ENCODE measurements at regions not wholly inside any gene's neighbourhood (a gene's known extent, or its start where the extent isn't known, plus 50 kb on each side); places are given as distances from the start of the nearest gene placed in this dataset.
"Not testable (repeated sequence)": the region's sequence is repeated elsewhere in the genome, so short reads cannot be mapped to it uniquely, and the experiment has no call there.

GRCh38 chr6:120805276-120805675, 529.0 kb downstream of the TBC1D32 start:
- DNase-seq (ENCODE audit: low read depth): no peak

DNA sequence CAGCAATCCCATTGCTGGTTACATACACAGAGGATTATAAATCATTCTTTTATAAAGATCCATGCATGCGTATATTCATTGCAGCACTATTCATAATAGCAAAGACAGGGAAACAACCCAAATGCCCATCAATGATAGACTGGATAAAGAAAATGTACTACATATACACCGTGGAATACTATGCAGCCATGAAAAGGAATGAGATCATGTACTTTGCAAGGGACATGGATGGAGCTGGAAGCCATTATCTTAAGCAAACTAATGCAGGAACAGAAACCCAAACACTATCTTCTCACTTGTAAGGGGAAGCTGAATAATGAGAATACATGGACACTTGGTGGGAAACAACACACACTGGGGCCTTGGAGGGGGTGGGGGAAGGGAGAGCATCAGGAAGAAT, 529.7 kb downstream of the TBC1D32 start:
- DNase-seq (ENCODE audit: low read depth): no peak

- DNase-seq (ENCODE audit: low read depth): no peak
Observed at GRCh38 chr6:120786682-120787081, 547.6 kb downstream of the TBC1D32 start.

- no peak for DNase-seq (ENCODE audit: low read depth)
Observed at GRCh38 chr6:120786256-120786655, 548.0 kb downstream of the TBC1D32 start.

DNA sequence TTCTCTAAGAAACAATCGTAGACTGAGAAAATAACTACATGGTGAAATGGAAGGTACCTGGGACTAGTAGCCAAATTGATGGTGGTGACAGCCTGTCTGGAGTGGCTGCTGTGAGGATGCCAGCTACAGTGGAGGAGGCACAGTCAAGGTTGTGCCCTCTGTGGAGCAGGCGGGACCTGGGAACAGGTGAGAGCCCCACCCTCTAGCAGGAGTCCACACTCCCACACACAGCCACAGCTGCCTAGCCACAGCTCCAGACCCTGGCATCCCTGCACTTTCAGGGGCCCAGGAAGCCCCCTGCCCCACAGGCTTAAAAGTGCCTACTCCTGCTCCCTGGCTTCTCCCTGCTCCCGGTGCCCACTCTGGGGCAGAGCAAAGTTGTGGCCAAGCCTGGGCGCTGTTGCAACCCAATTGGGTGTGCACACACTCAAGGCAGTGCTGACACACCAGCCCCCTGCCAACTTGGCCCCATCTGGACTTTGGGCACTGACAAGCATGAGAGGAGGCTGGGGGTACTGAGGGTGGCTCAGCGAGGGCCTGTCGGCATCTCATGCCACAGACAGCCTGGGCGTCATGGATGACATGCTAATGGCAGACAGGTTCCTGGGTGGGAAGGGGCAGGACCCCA, 548.7 kb downstream of the TBC1D32 start:
- DNase-seq (ENCODE audit: low read depth): no peak

GRCh38 chr6:120779441-120779840, 554.8 kb downstream of the TBC1D32 start:
- DNase-seq (ENCODE audit: low read depth): no peak

GRCh38 chr6:120775698-120776097, 558.6 kb downstream of the TBC1D32 start:
- DNase-seq (ENCODE audit: low read depth): no peak

- DNase-seq (ENCODE audit: low read depth): no peak
Observed at GRCh38 chr6:120774275-120774674, 560.0 kb downstream of the TBC1D32 start.

- DNase-seq (ENCODE audit: low read depth): no peak
Observed at GRCh38 chr6:120771019-120771418, 563.3 kb downstream of the TBC1D32 start.

- no peak for DNase-seq (ENCODE audit: low read depth)
Observed at GRCh38 chr6:120764312-120764711, 570.0 kb downstream of the TBC1D32 start.

DNA sequence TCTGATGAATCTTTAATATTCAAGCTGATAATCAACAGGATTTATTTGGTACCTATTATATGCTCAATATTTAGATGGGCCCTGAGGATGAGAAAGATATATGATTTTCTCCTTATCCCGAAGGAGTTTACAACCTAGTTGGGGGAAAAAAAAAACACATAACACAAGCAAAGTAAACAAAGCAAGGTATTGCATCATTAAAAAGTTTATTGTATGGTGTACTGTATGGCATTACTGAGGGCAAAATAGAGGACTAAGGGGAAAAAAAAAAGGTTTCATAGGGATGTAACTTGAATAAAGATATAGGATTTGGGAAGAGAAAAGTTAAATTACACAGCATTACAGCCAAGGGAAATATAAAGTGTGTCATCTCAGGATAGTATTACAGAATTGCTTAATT, 574.7 kb downstream of the TBC1D32 start:
- DNase-seq (ENCODE audit: low read depth): no peak

GRCh38 chr6:120748574-120748973, 585.7 kb downstream of the TBC1D32 start:
- DNase-seq (ENCODE audit: low read depth): not testable (repeated sequence)

- DNase-seq (ENCODE audit: low read depth): no peak
Observed at GRCh38 chr6:120736740-120737139, 597.5 kb downstream of the TBC1D32 start.

DNA sequence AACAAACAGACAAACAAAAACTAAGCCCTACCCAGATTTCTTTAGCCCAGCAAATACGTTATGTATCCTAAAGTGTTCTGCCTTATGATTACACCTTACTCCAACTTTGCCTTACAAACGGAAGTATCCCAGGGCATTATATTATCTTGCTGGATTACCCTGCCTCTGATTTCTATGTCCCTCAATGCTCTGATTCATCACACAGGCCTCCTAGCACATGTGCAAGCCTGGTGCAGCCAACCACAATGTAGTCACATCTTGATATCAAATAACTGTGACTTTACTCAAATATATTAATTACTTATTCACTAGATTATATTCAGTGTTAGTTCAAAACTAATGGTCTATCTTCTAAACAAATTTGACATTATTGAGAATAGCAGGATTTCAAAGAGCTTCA, 598.6 kb downstream of the TBC1D32 start:
- DNase-seq (ENCODE audit: low read depth): no peak

- no peak for DNase-seq (ENCODE audit: low read depth)
Observed at GRCh38 chr6:120711255-120711654, 623.0 kb downstream of the TBC1D32 start.

GRCh38 chr6:120700001-120700400, 634.3 kb downstream of the TBC1D32 start:
- no peak for DNase-seq (ENCODE audit: low read depth)

DNA sequence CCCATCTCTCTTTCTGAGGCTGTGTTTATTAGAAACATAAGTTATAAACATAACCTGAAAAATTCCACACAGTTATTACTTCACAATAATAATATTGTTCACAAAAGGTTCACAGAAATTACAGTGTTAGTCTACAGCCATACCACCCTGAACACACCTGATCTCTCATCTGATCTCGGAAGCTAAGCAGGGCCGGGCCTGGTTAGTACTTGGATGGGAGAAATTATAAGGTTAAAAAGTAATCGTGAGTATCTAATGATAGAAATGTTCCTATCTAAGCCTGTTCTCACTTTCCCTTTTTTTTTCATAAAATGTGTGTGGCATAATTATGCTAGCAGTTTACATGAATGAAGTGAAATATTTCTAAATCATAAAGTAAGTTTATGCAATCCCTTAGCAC, 647.8 kb downstream of the TBC1D32 start:
- no peak for DNase-seq (ENCODE audit: low read depth)

DNA sequence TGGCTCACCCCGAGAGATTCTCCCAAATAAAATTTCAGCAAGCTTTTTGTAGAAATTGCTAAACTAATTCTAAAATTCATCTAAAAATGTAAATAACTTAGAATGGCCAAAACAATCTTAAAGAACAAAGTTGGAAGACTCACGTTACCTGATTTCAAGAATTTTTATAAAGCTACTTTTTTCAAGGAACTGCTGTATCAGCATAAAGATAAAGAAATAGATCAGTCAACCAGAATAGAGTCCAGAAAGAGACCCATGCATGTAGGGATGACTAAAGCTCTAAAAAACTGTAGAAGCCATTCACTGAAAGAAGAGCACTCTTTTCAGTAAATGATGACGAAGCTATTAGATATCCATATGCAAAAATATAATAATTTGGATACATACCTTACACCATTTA, 652.1 kb downstream of the TBC1D32 start:
- DNase-seq (ENCODE audit: low read depth): no peak

- DNase-seq (ENCODE audit: low read depth): no peak
Observed at GRCh38 chr6:120681204-120681603, 653.1 kb downstream of the TBC1D32 start.

DNA sequence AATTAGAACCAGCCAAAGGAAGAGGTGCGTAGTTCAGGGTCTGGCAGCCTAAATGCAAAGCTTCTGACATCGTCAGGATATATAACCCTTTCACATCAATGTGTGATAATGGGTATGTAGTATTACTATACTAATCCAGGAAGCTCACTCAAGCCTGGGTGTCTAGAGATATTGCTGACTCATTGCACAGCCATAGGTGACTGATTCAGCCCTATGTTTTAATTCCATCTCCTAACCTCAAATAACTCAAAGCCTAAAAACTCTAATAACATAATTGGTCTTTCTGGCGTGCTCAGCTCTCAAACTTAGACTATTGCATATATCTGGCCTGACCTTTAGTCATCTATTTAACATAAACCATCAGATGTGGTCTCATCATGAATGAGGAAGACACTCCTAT, 658.4 kb downstream of the TBC1D32 start:
- no peak for DNase-seq (ENCODE audit: low read depth)

GRCh38 chr6:120671519-120671918, 662.8 kb downstream of the TBC1D32 start:
- DNase-seq (ENCODE audit: low read depth): no peak

DNA sequence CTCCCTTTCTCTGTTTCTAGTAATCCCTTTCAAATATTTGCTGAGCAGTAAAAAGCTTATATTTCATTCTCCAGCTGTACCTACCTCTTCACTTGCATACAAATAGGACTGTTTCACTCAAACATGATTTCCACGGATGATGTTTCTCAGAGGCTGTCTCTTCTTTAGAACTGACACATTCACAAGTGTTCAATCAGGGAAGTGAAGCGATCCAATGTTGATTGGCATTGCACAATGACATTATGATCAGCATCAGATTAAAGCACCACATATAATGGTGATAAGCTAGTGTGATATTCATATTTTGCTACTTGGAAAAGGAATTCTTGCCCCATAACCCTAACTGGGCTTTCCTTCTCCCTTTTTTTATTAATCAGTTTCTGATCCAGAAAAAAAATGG, 681.8 kb downstream of the TBC1D32 start:
- no peak for DNase-seq (ENCODE audit: low read depth)

- DNase-seq (ENCODE audit: low read depth): no peak
Observed at GRCh38 chr6:120648713-120649112, 685.6 kb downstream of the TBC1D32 start.

DNA sequence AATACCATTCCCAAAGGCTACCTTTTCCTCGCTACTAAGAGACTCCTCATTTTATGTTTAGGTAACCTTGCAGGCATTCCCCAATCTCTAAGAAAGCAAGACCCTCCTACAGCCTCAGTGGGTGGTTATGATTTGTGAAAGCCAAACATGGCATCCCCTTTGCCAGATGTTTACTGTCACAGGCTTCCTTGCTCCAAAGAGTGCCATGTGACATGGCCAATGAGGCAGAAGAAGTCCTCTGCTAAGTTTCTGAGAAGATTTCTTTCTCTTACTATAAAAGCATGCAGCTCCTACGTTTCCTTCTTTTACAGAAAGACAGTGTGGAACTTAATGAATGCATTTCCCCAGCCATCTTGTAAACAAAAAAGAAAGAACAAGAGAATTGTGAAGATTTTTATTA, 688.2 kb downstream of the TBC1D32 start:
- no peak for DNase-seq (ENCODE audit: low read depth)

GRCh38 chr6:120632975-120633374, 701.3 kb downstream of the TBC1D32 start:
- no peak for DNase-seq (ENCODE audit: low read depth)

Measured in stimulated activated CD8-positive, alpha-beta memory T cell treated with anti-CD3 and anti-CD28 coated beads, Interleukin-7, amount 100 ng/mL, for 24 hours (primary cell).